Sigmoid colon (tissue), 6 donors: ENCODE measurements at regions not wholly inside any gene's neighbourhood (a gene's known extent, or its start where the extent isn't known, plus 50 kb on each side); places are given as distances from the start of the nearest gene placed in this dataset.

Source experiments
- DNase-seq: peaks from one replicate; pipeline ENCODE4 v3.0.0-alpha.2; 2019
- H3K27ac ChIP-seq, 4 donors: fragments of 200-600 bp; sonication (generic); one replicate each; pipeline ENCODE4 v1.5.1; 2016 to 2019; ENCODE audit warnings: mild to moderate bottlenecking in 1 of 4
- H3K27me3 ChIP-seq, 3 donors: fragments of 200-600 bp; sonication (generic); one replicate each; pipeline ENCODE4 v1.5.1; 2019; ENCODE audit warnings: mild to moderate bottlenecking in 1 of 3
- H3K36me3 ChIP-seq, 4 donors: fragments of 200-600 bp; sonication (generic); one replicate each; pipeline ENCODE4 v1.5.1; 2016 to 2019
- H3K4me1 ChIP-seq, 4 donors: fragments of 200-600 bp; sonication (generic); one replicate each; pipeline ENCODE4 v1.5.1; 2017 to 2019
- H3K4me3 ChIP-seq, 4 donors: fragments of 200-600 bp; sonication (generic); one replicate each; pipeline ENCODE4 v1.5.1; 2017 to 2019; ENCODE audit warnings: mild to moderate bottlenecking in 2 of 4, moderate library complexity in 1 of 4
- H3K9me3 ChIP-seq, 4 donors: fragments of 200-600 bp in 3 of 4; sonication (generic) in 3 of 4; one replicate each; pipeline versions ENCODE4 v1.5.1 to v1.6.1; 2013 to 2019
- CTCF ChIP-seq, 4 experiments: fragments of 450-650 bp in 3 of 4; fragments of 200-600 bp in 1 of 4; IDR thresholded peaks; one replicate each; pipeline ENCODE4 v1.5.1; 2016 to 2019; ENCODE audit warnings: antibody characterized with exemption in 4 of 4, mild to moderate bottlenecking in 3 of 4, moderate library complexity in 2 of 4
- EP300 ChIP-seq, 4 donors: sonication (generic); formaldehyde crosslinking; IDR thresholded peaks; one replicate each; pipeline ENCODE4 v1.6.1; 2017; ENCODE audit warnings: antibody characterized with exemption in 4 of 4
- POLR2A ChIP-seq, 2 donors: fragments of 450-650 bp; IDR thresholded peaks; one replicate each; pipeline ENCODE4 v1.6.1; 2016; ENCODE audit warnings: antibody characterized with exemption in 2 of 2, mild to moderate bottlenecking in 2 of 2, moderate library complexity in 2 of 2
- POLR2AphosphoS5 ChIP-seq, 4 donors: sonication (generic); formaldehyde crosslinking; IDR thresholded peaks; one replicate each; pipeline ENCODE4 v1.6.1; 2017; ENCODE audit warnings: antibody characterized with exemption in 4 of 4
- WGBS, 2 donors: extraction: QIAGEN DNeasy Blood & Tissue Kit; methylation state at CpG; one replicate each; pipeline ENCODE4 v1.1.7; 2013; 5-methylcytosine and 5-hydroxymethylcytosine counted together
- intact Hi-C: fragments of 100-400 bp; cut with DNase I; formaldehyde crosslinking; loops from one replicate; pipeline ENCODE4 v1.15.1; 2023
- donor health status: healthy with polysubstance abuse.
- donor health status: healthy.

- 49 to 75% methylated on average over 7 of the region's 7 CpGs for WGBS, 2 donors
Measured at GRCh38 chr1:163766257-163766918, 444.6 kb downstream of the NUF2 start.

GRCh38 chr1:163768576-163768975, 446.8 kb downstream of the NUF2 start:
- Histone ChIP-seq H3K36me3 (no peaks in the 10 kb centered on the region), H3K27ac (no peak overlapping the region), H3K4me1 (no peaks in the 10 kb centered on the region), H3K4me3 (no peak overlapping the region), H3K27me3 (no peaks in the 10 kb centered on the region), H3K9me3 (no peaks in the 10 kb centered on the region)
- no peak for DNase-seq
- WGBS, 2 donors, result 84 to 90% methylated on average over 5 of the region's 5 CpGs
- TF ChIP-seq EP300 (IDR thresholded peaks at IDR 0.05) (no peak), POLR2AphosphoS5 (IDR thresholded peaks at IDR 0.05) (no peak), POLR2A (IDR thresholded peaks at IDR 0.05) (no peak), CTCF (IDR thresholded peaks at IDR 0.05) (no peak)
- intact Hi-C loops, result no loop called here

More at GRCh38 chr1:163766257-163766918, 444.6 kb downstream of the NUF2 start:
- TF ChIP-seq POLR2A (IDR thresholded peaks at IDR 0.05) (no peak), POLR2AphosphoS5 (IDR thresholded peaks at IDR 0.05) (no peak), CTCF (IDR thresholded peaks at IDR 0.05) (no peak)
- Histone ChIP-seq H3K27me3 (no peaks in the 10 kb centered on the region), H3K36me3 (no peaks in the 10 kb centered on the region), H3K4me3 (no peak overlapping the region), H3K4me1 (no peaks in the 10 kb centered on the region), H3K9me3 (no peaks in the 10 kb centered on the region), H3K27ac (no peak overlapping the region)
- no peak for DNase-seq
- intact Hi-C loops, result no loop called here

- TF ChIP-seq POLR2A (IDR thresholded peaks at IDR 0.05) (no peak), POLR2AphosphoS5 (IDR thresholded peaks at IDR 0.05) (no peak), CTCF (IDR thresholded peaks at IDR 0.05) (no peak), EP300 (IDR thresholded peaks at IDR 0.05) (no peak)
- DNase-seq, result no peak
- Histone ChIP-seq H3K4me3 (no peak overlapping the region), H3K4me1 (no peaks in the 10 kb centered on the region), H3K27me3 (no peaks in the 10 kb centered on the region), H3K36me3 (no peaks in the 10 kb centered on the region), H3K27ac (no peak overlapping the region), H3K9me3 (no peaks in the 10 kb centered on the region)
- intact Hi-C loops, result no loop called here
- WGBS, 2 donors, result 71 to 73% methylated on average over 4 of the region's 4 CpGs
Measured at GRCh38 chr1:163770265-163770664, 448.5 kb downstream of the NUF2 start.

- intact Hi-C loops, result no loop called here
- no peaks in the 10 kb centered on the region for H3K27me3 ChIP-seq
- no peaks in the 10 kb centered on the region for H3K36me3 ChIP-seq
- no peak overlapping the region for H3K4me3 ChIP-seq
- no peak for DNase-seq
- H3K27ac ChIP-seq, result no peak overlapping the region
- TF ChIP-seq CTCF (IDR thresholded peaks at IDR 0.05) (no peak), POLR2A (IDR thresholded peaks at IDR 0.05) (no peak), EP300 (IDR thresholded peaks at IDR 0.05) (no peak), POLR2AphosphoS5 (IDR thresholded peaks at IDR 0.05) (no peak)
- WGBS, 2 donors, result 62 to 65% methylated on average over 2 of the region's 2 CpGs
- H3K4me1 ChIP-seq, result no peaks in the 10 kb centered on the region
- no peaks in the 10 kb centered on the region for H3K9me3 ChIP-seq
Measured at GRCh38 chr1:163771637-163772036, 449.9 kb downstream of the NUF2 start.

GRCh38 chr1:163772246-163772645, 450.5 kb downstream of the NUF2 start:
- H3K27me3 ChIP-seq, result no peaks in the 10 kb centered on the region
- no peak overlapping the region for H3K27ac ChIP-seq
- H3K36me3 ChIP-seq, result no peaks in the 10 kb centered on the region
- no peaks in the 10 kb centered on the region for H3K9me3 ChIP-seq
- DNase-seq, result no peak
- H3K4me1 ChIP-seq, result no peaks in the 10 kb centered on the region
- 89 to 95% methylated on average over 1 of the region's 1 CpG for WGBS, 2 donors
- intact Hi-C loops, result no loop called here
- TF ChIP-seq EP300 (IDR thresholded peaks at IDR 0.05) (no peak), POLR2AphosphoS5 (IDR thresholded peaks at IDR 0.05) (no peak), POLR2A (IDR thresholded peaks at IDR 0.05) (no peak), CTCF (IDR thresholded peaks at IDR 0.05) (no peak)
- H3K4me3 ChIP-seq, result no peak overlapping the region
